Endothelial cell (in vitro differentiated cells): ENCODE measurements at regions not wholly inside any gene's neighbourhood (a gene's known extent, or its start where the extent isn't known, plus 50 kb on each side); places are given as distances from the start of the nearest gene placed in this dataset.

ENCODE experiments used
- DNase-seq: peaks from one replicate; pipeline ENCODE4 v3.0.0; 2021; ENCODE audit warnings: low spot score
- H3K27ac Mint-ChIP-seq: one replicate; pipeline ENCODE4 v1.8.0; 2021; ENCODE audit warnings: mixed read lengths, inconsistent platforms; ENCODE audit not compliant: unreplicated experiment
- H3K27me3 Mint-ChIP-seq: one replicate; pipeline ENCODE4 v1.8.0; 2021; ENCODE audit warnings: mild to moderate bottlenecking, moderate library complexity, mixed read lengths, inconsistent platforms; ENCODE audit not compliant: unreplicated experiment
- H3K36me3 Mint-ChIP-seq: one replicate; pipeline ENCODE4 v1.8.0; 2021; ENCODE audit warnings: mild to moderate bottlenecking, low read depth, mixed read lengths, inconsistent platforms; ENCODE audit not compliant: unreplicated experiment
- H3K4me1 Mint-ChIP-seq: one replicate; pipeline ENCODE4 v1.8.0; 2021; ENCODE audit warnings: mild to moderate bottlenecking, mixed read lengths, inconsistent platforms; ENCODE audit not compliant: unreplicated experiment
- H3K4me3 Mint-ChIP-seq: one replicate; pipeline ENCODE4 v1.8.0; 2021; ENCODE audit warnings: mild to moderate bottlenecking, mixed read lengths, inconsistent platforms; ENCODE audit not compliant: unreplicated experiment
- H3K9me3 Mint-ChIP-seq: one replicate; pipeline ENCODE4 v1.8.0; 2021; ENCODE audit warnings: mixed read lengths, inconsistent platforms; ENCODE audit not compliant: unreplicated experiment
- TF ChIP-seq, protein P1 (sequence below): fragments of 200-600 bp; sonication (generic); IDR thresholded peaks from one replicate; pipeline ENCODE4 v1.5.0; 2021; ENCODE audit warnings: antibody characterized with exemption; ENCODE audit not compliant: unreplicated experiment

DNA sequence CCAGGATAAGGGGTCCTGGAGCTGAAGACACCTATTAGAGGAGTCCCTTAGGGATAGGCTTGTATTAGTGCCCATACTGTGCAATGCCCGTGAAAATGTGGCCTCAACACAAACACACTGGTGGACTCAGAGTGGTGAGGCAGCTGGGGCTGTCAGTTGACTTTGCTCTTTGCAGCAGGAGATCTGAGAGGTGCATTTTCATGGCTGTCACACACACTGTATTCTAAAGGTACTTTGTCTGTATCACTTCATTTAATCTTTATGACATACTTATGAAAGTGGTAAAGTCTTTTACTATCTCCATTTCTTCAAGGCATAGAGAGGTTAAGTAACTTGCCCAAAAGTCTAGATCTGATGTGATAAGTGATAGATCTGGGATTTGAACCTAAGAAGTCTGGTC lies 55.1 kb upstream of the GCFC2 start:
- no peak for DNase-seq
- Mint-ChIP-seq H3K9me3 (no peaks in the 10 kb centered on the region), H3K4me3 (no peak overlapping the region), H3K4me1 (peaks cover 6% of the 10 kb centered on the region), H3K27me3 (peaks cover 4% of the 10 kb centered on the region), H3K36me3 (no peaks in the 10 kb centered on the region), H3K27ac (no peak overlapping the region)
- TF ChIP-seq, protein P1, sequence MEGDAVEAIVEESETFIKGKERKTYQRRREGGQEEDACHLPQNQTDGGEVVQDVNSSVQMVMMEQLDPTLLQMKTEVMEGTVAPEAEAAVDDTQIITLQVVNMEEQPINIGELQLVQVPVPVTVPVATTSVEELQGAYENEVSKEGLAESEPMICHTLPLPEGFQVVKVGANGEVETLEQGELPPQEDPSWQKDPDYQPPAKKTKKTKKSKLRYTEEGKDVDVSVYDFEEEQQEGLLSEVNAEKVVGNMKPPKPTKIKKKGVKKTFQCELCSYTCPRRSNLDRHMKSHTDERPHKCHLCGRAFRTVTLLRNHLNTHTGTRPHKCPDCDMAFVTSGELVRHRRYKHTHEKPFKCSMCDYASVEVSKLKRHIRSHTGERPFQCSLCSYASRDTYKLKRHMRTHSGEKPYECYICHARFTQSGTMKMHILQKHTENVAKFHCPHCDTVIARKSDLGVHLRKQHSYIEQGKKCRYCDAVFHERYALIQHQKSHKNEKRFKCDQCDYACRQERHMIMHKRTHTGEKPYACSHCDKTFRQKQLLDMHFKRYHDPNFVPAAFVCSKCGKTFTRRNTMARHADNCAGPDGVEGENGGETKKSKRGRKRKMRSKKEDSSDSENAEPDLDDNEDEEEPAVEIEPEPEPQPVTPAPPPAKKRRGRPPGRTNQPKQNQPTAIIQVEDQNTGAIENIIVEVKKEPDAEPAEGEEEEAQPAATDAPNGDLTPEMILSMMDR: no peak

DNA sequence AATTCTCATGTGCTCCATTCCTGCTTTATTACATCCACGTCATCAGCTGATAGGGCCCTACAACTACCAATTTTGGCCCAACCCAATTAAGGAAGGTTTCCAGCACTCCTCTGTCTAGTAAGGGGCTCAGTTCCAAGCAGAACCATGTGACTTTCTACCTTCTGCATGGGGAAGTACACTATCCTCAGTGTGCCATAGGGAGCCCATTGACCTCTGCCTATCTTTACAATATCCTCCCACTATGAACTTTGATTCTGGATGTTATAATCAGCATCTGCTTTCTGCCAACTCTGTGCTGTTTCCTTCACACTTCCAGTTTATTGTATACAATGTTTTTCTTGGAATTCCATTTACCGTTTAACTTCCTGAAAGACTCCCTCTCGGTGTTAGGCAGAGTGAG lies 53.9 kb upstream of the GCFC2 start:
- Mint-ChIP-seq H3K4me3 (no peak overlapping the region), H3K27me3 (peaks cover 4% of the 10 kb centered on the region), H3K9me3 (no peaks in the 10 kb centered on the region), H3K36me3 (no peaks in the 10 kb centered on the region), H3K27ac (no peak overlapping the region), H3K4me1 (peaks cover 6% of the 10 kb centered on the region)
- TF ChIP-seq, protein P1: no peak
- DNase-seq: no peak
